ENCODE measurements at regions not wholly inside any gene's neighbourhood (a gene's known extent, or its start where the extent isn't known, plus 50 kb on each side); places are given as distances from the start of the nearest gene placed in this dataset.

GRCh38 chr20:7257692-7258466 is 490.4 kb downstream of the BMP2 start:
- CTCF ChIA-PET: interaction anchor here (0.6 kb wide), 1 partner anchor 493 kb away, joined by 3 read pairs; no protein-coding TSS in a partner anchor
- no peaks in the 10 kb centered on the region for H3K9me3 ChIP-seq (ENCODE audit: control insufficient read depth, insufficient read depth, low read depth, low read length)

GRCh38 chr20:7262803-7263202 is 495.3 kb downstream of the BMP2 start:
- H3K36me3 ChIP-seq (ENCODE audit: control insufficient read depth in 2 of 2, insufficient read depth in 1 of 2, low read length in 2 of 2): no peaks in the 10 kb centered on the region
- TF ChIP-seq ZNF292 (tag by site-specific recombination; IDR thresholded peaks at IDR 0.05; ENCODE audit: borderline replicate concordance, low read depth) (no peak), ZBTB26 (tag by site-specific recombination; optimal IDR thresholded peaks at IDR 0.05) (no peak)
- no peak overlapping the region for H3K27ac ChIP-seq (ENCODE audit: extremely low read depth, low read depth, low read length)
- CTCF ChIA-PET: interaction anchor here (0.6 to 1.4 kb wide), 4 partner anchors 10 to 109 kb away, joined by 3 to 4 read pairs (median 3); no protein-coding TSS in a partner anchor
- H3K4me3 ChIP-seq (ENCODE audit: low read depth, low read length): no peak overlapping the region
- POLR2A ChIA-PET: no interaction called here
- no peaks in the 10 kb centered on the region for H3K4me1 ChIP-seq (ENCODE audit: control insufficient read depth, insufficient read depth, low read length)
- H3K9me3 ChIP-seq (ENCODE audit: control insufficient read depth, insufficient read depth, low read depth, low read length): no peaks in the 10 kb centered on the region

More at GRCh38 chr20:7257692-7258466, 490.4 kb downstream of the BMP2 start:
- H3K4me1 ChIP-seq (ENCODE audit: control insufficient read depth, insufficient read depth, low read length): no peaks in the 10 kb centered on the region
- no peak overlapping the region for H3K27ac ChIP-seq (ENCODE audit: extremely low read depth, low read depth, low read length)
- no peak overlapping the region for H3K4me3 ChIP-seq (ENCODE audit: low read depth, low read length)
- no peaks in the 10 kb centered on the region for H3K36me3 ChIP-seq (ENCODE audit: control insufficient read depth in 2 of 2, insufficient read depth in 1 of 2, low read length in 2 of 2)
- no peak for TF ChIP-seq ZBTB6 (tag by site-specific recombination; IDR thresholded peaks at IDR 0.05)
- no peak for TF ChIP-seq ZNF791 (tag by site-specific recombination; IDR thresholded peaks at IDR 0.05)
- TF ChIP-seq ZBTB44 (tag by site-specific recombination; IDR thresholded peaks at IDR 0.05): no peak
- TF ChIP-seq SCRT2 (tag by site-specific recombination; IDR thresholded peaks at IDR 0.05): no peak
- TF ChIP-seq ZBTB10 (tag by site-specific recombination; IDR thresholded peaks at IDR 0.05): no peak
- POLR2A ChIA-PET: no interaction called here

- TF ChIP-seq ZNF302 (tag by site-specific recombination; IDR thresholded peaks at IDR 0.05; ENCODE audit: low read depth) (no peak), ZIC2 (tag by site-specific recombination; IDR thresholded peaks at IDR 0.05) (no peak), ZNF239 (tag by site-specific recombination; IDR thresholded peaks at IDR 0.05) (no peak), INSM2 (tag by site-specific recombination; IDR thresholded peaks at IDR 0.05) (no peak)
- CTCF ChIA-PET: interaction anchor here (1.0 to 1.4 kb wide), 2 partner anchors 8 to 22 kb away, joined by 3 to 4 read pairs; no protein-coding TSS in a partner anchor
Observed at GRCh38 chr20:7264137-7264536, 496.7 kb downstream of the BMP2 start.

More at GRCh38 chr20:7264137-7264536, 496.7 kb downstream of the BMP2 start:
- POLR2A ChIA-PET: no interaction called here
- Histone ChIP-seq H3K4me1 (ENCODE audit: control insufficient read depth, insufficient read depth, low read length) (no peaks in the 10 kb centered on the region), H3K27ac (ENCODE audit: extremely low read depth, low read depth, low read length) (no peak overlapping the region), H3K36me3 (ENCODE audit: control insufficient read depth in 2 of 2, insufficient read depth in 1 of 2, low read length in 2 of 2) (no peaks in the 10 kb centered on the region), H3K9me3 (ENCODE audit: control insufficient read depth, insufficient read depth, low read depth, low read length) (no peaks in the 10 kb centered on the region), H3K4me3 (ENCODE audit: low read depth, low read length) (no peak overlapping the region)
